HepG2 (cell line): ENCODE measurements at regions not wholly inside any gene's neighbourhood (a gene's known extent, or its start where the extent isn't known, plus 50 kb on each side); places are given as distances from the start of the nearest gene placed in this dataset.

Experiments
- ATAC-seq: fragments of 200-7000 bp; cut with Tn5 transposase; 3 replicates; pipeline ENCODE4 v1.9.1; 2020; ENCODE audit warnings: mild to moderate bottlenecking, moderate library complexity
- BruUV-seq: library from RNA; stranded (reverse); fragments of 400-500 nt; replicated peaks from 2 replicates; lab custom pipeline; 2021; lab: Mats Ljungman, UMichigan
- CTCF ChIA-PET: fragments of 300-600 bp; formaldehyde crosslinking; extraction: SDS; loops from one replicate; lab custom pipeline; 2021; ENCODE audit warnings: low total read pairs, inconsistent platforms, low intra/inter-chr PET ratio; lab: Yijun Ruan, JAX
- POLR2A ChIA-PET: fragments of 350-600 bp; sonication (Branson Sonifier 250); formaldehyde crosslinking; loops from one replicate; lab custom pipeline; 2020; ENCODE audit warnings: antibody characterized with exemption, inconsistent platforms; lab: Yijun Ruan, JAX
- DNase-seq: peaks from one replicate; pipeline ENCODE4 v3.0.0-alpha.2; 2015; ENCODE audit warnings: low spot score
- FAIRE-seq: peaks from 3 replicates; lab custom pipeline; 2011; peaks lifted over from hg19 to GRCh38; lab: Jason Lieb, UNC
- H2AFZ ChIP-seq: one replicate; pipeline ENCODE4 v1.6.1; 2011; ENCODE audit warnings: low read length, inconsistent platforms
- H3K27ac ChIP-seq: fragments of 300-600 bp; 3 replicates; pipeline ENCODE4 v1.8.0; 2011; ENCODE audit warnings: mixed run types, mild to moderate bottlenecking, mixed read lengths, low read length, inconsistent platforms; ENCODE audit not compliant: insufficient read depth; ENCODE audit errors: extremely low read length
- H3K27me3 ChIP-seq, 2 experiments: fragments of 200-600 bp in 1 of 2; 2 replicates in 1 of 2; 3 replicates in 1 of 2; pipeline versions ENCODE4 v1.6.0 to v1.8.0; 2011; ENCODE audit warnings: low read length in 2 of 2, mild to moderate bottlenecking in 2 of 2, moderate library complexity in 2 of 2, inconsistent platforms in 1 of 2; ENCODE audit not compliant: insufficient read depth in 2 of 2, control insufficient read depth in 1 of 2
- H3K36me3 ChIP-seq, 2 experiments: fragments of 200-600 bp in 1 of 2; replicated peaks in 1 of 2; 2 replicates in 1 of 2; 3 replicates in 1 of 2; pipeline versions ENCODE4 v1.5.1 to v1.8.0; 2011; ENCODE audit warnings: low read length in 2 of 2, inconsistent platforms in 1 of 2; ENCODE audit not compliant: insufficient read depth in 2 of 2, control insufficient read depth in 1 of 2
- H3K4me1 ChIP-seq: 2 replicates; pipeline ENCODE4 v1.5.1; 2012; ENCODE audit warnings: low read length, inconsistent platforms; ENCODE audit not compliant: insufficient read depth
- H3K4me2 ChIP-seq: 2 replicates; pipeline ENCODE4 v1.6.0; 2011; ENCODE audit warnings: low read depth, low read length, inconsistent platforms
- H3K4me3 ChIP-seq, 3 experiments: fragments of 200-600 bp in 1 of 3; sonication (generic), shearing (Covaris generic) in 1 of 3; replicated peaks in 1 of 3; 2 replicates each; pipeline ENCODE4 v1.5.1; 2011 to 2016; ENCODE audit warnings: low read length in 3 of 3, inconsistent platforms in 2 of 3, low read depth in 2 of 3, mild to moderate bottlenecking in 2 of 3, control low read depth in 1 of 3, mixed read lengths in 1 of 3; ENCODE audit not compliant: insufficient read depth in 1 of 3
- H3K79me2 ChIP-seq: one replicate; pipeline ENCODE4 v1.6.1; 2011; ENCODE audit warnings: low read length, inconsistent platforms; ENCODE audit not compliant: insufficient read depth
- H3K9ac ChIP-seq: 2 replicates; pipeline ENCODE4 v1.6.0; 2011; ENCODE audit warnings: mild to moderate bottlenecking, low read depth, low read length, inconsistent platforms; ENCODE audit not compliant: insufficient read depth
- H3K9me3 ChIP-seq: 2 replicates; pipeline ENCODE4 v1.5.1; 2012; ENCODE audit warnings: mild to moderate bottlenecking, low read length
- H4K20me1 ChIP-seq: 2 replicates; pipeline ENCODE4 v1.6.0; 2011; ENCODE audit warnings: inconsistent platforms, mild to moderate bottlenecking, low read length, moderate library complexity; ENCODE audit not compliant: insufficient read depth
- CBX1 ChIP-seq: IDR thresholded peaks from one replicate; pipeline ENCODE4 v1.6.1; 2016; ENCODE audit warnings: antibody characterized with exemption, low read depth
- JARID2 ChIP-seq: sonication (generic); formaldehyde crosslinking; IDR thresholded peaks from 2 replicates; pipeline ENCODE4 v1.8.1; 2023; ENCODE audit warnings: missing genetic modification reagents, inconsistent platforms; ENCODE audit not compliant: insufficient replicate concordance
- MED1 ChIP-seq: sonication (generic); formaldehyde crosslinking; IDR thresholded peaks from 2 replicates; pipeline ENCODE4 v1.4.0; 2020; ENCODE audit warnings: missing genetic modification reagents
- NFE2 ChIP-seq: sonication (generic); formaldehyde crosslinking; IDR thresholded peaks from 2 replicates; pipeline ENCODE4 v1.4.0; 2020; ENCODE audit warnings: missing genetic modification reagents
- NONO ChIP-seq, 2 experiments: fragments of 450-650 bp in 1 of 2; sonication (generic) in 1 of 2; formaldehyde crosslinking in 1 of 2; IDR thresholded peaks in 1 of 2; conservative IDR thresholded peaks in 1 of 2; 2 replicates each; pipeline versions ENCODE4 v1.6.1 to v1.8.0; 2017 to 2022; ENCODE audit warnings: mild to moderate bottlenecking in 1 of 2, missing genetic modification reagents in 1 of 2, moderate library complexity in 1 of 2
- SIN3A ChIP-seq: IDR thresholded peaks from 2 replicates; pipeline ENCODE4 v1.6.1; 2011; ENCODE audit warnings: low read depth, mild to moderate bottlenecking, control low read depth, low read length, borderline replicate concordance
- YY1 ChIP-seq: IDR thresholded peaks from 2 replicates; pipeline ENCODE4 v1.6.1; 2011; ENCODE audit warnings: low read length, low read depth, moderate library complexity, mild to moderate bottlenecking; ENCODE audit not compliant: insufficient read depth, insufficient replicate concordance
- ZBTB7A ChIP-seq: sonication (generic); formaldehyde crosslinking; IDR thresholded peaks from 2 replicates; pipeline ENCODE4 v1.8.0; 2022; ENCODE audit warnings: mild to moderate bottlenecking, missing genetic modification reagents
- WGBS: methylation state at CpG from one replicate; pipeline ENCODE4 v1.1.6; 2017; ENCODE audit warnings: low lambda C conversion rate; 5-methylcytosine and 5-hydroxymethylcytosine counted together
- in situ Hi-C: cut with HindIII; loops from 2 replicates; pipeline ENCODE4 v1.10.0; 2017; ENCODE audit warnings: low pct_unique_long_range_greater_than_20kb; ENCODE audit not compliant: extremely low pct_ligation_motif_present
- intact Hi-C: fragments of 100-400 bp; cut with micrococcal nuclease; formaldehyde crosslinking; loops from one replicate; pipeline ENCODE4 v1.10.0; 2022; ENCODE audit not compliant: unreplicated experiment
- TF ChIP-seq, protein P1 (sequence below): sonication (generic); formaldehyde crosslinking; IDR thresholded peaks from 2 replicates; pipeline ENCODE4 v1.4.0; 2020; ENCODE audit warnings: missing genetic modification reagents, borderline replicate concordance
- TF ChIP-seq, protein P2 (sequence below): sonication (generic); formaldehyde crosslinking; IDR thresholded peaks from 2 replicates; pipeline ENCODE4 v1.5.0; 2020; ENCODE audit warnings: mild to moderate bottlenecking, missing genetic modification reagents
- TF ChIP-seq, protein P3 (sequence below): sonication (generic); formaldehyde crosslinking; IDR thresholded peaks from 2 replicates; pipeline ENCODE4 v1.4.0; 2020; ENCODE audit warnings: missing genetic modification reagents

DNA sequence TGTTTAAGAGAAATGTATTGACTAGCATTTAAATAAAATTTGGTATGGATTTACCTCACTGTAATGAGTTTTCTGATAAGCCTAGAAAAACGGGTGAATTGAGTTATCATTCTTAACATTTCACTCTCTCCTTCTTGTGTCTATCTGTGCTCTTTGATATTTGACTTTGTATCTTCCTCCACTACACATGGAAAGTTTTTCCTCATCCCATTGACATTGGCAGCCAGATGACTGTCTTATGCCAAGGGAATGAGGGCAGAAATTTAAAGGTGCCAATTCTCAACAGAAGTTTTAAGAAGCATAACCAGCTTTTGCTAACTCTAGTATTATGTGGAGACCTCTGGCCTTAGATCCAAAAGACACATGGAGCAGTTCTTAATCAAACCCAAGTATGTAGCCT, 376.6 kb downstream of the DSEL start:
- intact Hi-C loops = no loop called here
- DNase-seq = no peak
- no peaks in the 10 kb centered on the region for H3K36me3 ChIP-seq
- in situ Hi-C loops = no loop called here
- no TSS peak for BruUV-seq
- FAIRE-seq = no peak
- CTCF ChIA-PET = no interaction called here
- no peaks in the 10 kb centered on the region for H3K79me2 ChIP-seq
- POLR2A ChIA-PET = no interaction called here
- ATAC-seq = no peak
- TF ChIP-seq JARID2 (CRISPR knock-in tag) = no peak
- TF ChIP-seq YY1 = no peak
- TF ChIP-seq MED1 (CRISPR knock-in tag) = no peak
- TF ChIP-seq ZBTB7A = no peak
- TF ChIP-seq NONO (IDR thresholded peaks at IDR 0.05) = no peak
- no peak for TF ChIP-seq NONO (CRISPR knock-in tag; conservative IDR thresholded peaks at IDR 0.05)
- no peak for TF ChIP-seq NFE2
- TF ChIP-seq CBX1 = no peak
- TF ChIP-seq, protein P1, sequence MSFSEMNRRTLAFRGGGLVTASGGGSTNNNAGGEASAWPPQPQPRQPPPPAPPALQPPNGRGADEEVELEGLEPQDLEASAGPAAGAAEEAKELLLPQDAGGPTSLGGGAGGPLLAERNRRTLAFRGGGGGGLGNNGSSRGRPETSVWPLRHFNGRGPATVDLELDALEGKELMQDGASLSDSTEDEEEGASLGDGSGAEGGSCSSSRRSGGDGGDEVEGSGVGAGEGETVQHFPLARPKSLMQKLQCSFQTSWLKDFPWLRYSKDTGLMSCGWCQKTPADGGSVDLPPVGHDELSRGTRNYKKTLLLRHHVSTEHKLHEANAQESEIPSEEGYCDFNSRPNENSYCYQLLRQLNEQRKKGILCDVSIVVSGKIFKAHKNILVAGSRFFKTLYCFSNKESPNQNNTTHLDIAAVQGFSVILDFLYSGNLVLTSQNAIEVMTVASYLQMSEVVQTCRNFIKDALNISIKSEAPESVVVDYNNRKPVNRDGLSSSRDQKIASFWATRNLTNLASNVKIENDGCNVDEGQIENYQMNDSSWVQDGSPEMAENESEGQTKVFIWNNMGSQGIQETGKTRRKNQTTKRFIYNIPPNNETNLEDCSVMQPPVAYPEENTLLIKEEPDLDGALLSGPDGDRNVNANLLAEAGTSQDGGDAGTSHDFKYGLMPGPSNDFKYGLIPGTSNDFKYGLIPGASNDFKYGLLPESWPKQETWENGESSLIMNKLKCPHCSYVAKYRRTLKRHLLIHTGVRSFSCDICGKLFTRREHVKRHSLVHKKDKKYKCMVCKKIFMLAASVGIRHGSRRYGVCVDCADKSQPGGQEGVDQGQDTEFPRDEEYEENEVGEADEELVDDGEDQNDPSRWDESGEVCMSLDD (CRISPR knock-in tag) = no peak
- TF ChIP-seq, protein P2, sequence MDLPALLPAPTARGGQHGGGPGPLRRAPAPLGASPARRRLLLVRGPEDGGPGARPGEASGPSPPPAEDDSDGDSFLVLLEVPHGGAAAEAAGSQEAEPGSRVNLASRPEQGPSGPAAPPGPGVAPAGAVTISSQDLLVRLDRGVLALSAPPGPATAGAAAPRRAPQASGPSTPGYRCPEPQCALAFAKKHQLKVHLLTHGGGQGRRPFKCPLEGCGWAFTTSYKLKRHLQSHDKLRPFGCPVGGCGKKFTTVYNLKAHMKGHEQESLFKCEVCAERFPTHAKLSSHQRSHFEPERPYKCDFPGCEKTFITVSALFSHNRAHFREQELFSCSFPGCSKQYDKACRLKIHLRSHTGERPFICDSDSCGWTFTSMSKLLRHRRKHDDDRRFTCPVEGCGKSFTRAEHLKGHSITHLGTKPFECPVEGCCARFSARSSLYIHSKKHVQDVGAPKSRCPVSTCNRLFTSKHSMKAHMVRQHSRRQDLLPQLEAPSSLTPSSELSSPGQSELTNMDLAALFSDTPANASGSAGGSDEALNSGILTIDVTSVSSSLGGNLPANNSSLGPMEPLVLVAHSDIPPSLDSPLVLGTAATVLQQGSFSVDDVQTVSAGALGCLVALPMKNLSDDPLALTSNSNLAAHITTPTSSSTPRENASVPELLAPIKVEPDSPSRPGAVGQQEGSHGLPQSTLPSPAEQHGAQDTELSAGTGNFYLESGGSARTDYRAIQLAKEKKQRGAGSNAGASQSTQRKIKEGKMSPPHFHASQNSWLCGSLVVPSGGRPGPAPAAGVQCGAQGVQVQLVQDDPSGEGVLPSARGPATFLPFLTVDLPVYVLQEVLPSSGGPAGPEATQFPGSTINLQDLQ = no peak
- no peak for TF ChIP-seq SIN3A
- TF ChIP-seq, protein P3, sequence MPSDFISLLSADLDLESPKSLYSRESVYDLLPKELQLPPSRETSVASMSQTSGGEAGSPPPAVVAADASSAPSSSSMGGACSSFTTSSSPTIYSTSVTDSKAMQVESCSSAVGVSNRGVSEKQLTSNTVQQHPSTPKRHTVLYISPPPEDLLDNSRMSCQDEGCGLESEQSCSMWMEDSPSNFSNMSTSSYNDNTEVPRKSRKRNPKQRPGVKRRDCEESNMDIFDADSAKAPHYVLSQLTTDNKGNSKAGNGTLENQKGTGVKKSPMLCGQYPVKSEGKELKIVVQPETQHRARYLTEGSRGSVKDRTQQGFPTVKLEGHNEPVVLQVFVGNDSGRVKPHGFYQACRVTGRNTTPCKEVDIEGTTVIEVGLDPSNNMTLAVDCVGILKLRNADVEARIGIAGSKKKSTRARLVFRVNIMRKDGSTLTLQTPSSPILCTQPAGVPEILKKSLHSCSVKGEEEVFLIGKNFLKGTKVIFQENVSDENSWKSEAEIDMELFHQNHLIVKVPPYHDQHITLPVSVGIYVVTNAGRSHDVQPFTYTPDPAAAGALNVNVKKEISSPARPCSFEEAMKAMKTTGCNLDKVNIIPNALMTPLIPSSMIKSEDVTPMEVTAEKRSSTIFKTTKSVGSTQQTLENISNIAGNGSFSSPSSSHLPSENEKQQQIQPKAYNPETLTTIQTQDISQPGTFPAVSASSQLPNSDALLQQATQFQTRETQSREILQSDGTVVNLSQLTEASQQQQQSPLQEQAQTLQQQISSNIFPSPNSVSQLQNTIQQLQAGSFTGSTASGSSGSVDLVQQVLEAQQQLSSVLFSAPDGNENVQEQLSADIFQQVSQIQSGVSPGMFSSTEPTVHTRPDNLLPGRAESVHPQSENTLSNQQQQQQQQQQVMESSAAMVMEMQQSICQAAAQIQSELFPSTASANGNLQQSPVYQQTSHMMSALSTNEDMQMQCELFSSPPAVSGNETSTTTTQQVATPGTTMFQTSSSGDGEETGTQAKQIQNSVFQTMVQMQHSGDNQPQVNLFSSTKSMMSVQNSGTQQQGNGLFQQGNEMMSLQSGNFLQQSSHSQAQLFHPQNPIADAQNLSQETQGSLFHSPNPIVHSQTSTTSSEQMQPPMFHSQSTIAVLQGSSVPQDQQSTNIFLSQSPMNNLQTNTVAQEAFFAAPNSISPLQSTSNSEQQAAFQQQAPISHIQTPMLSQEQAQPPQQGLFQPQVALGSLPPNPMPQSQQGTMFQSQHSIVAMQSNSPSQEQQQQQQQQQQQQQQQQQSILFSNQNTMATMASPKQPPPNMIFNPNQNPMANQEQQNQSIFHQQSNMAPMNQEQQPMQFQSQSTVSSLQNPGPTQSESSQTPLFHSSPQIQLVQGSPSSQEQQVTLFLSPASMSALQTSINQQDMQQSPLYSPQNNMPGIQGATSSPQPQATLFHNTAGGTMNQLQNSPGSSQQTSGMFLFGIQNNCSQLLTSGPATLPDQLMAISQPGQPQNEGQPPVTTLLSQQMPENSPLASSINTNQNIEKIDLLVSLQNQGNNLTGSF = no peak
- H3K27ac ChIP-seq = no peak overlapping the region
- no peaks in the 10 kb centered on the region for H4K20me1 ChIP-seq
- no peaks in the 10 kb centered on the region for H3K9me3 ChIP-seq
- no peaks in the 10 kb centered on the region for H3K4me1 ChIP-seq
- WGBS = 7% methylated on average over 1 of the region's 1 CpG
- H2AFZ ChIP-seq = no peak overlapping the region
- no peak overlapping the region for H3K9ac ChIP-seq
- H3K4me3 ChIP-seq = no peak overlapping the region
- no peak overlapping the region for H3K4me2 ChIP-seq
- H3K27me3 ChIP-seq = no peaks in the 10 kb centered on the region
